GM12873 (cell line): ENCODE measurements at regions not wholly inside any gene's neighbourhood (a gene's known extent, or its start where the extent isn't known, plus 50 kb on each side); places are given as distances from the start of the nearest gene placed in this dataset.

ENCODE experiments used
- CTCF ChIP-seq: IDR thresholded peaks from 2 replicates; pipeline ENCODE4 v1.5.1; 2012; ENCODE audit warnings: low read depth, mild to moderate bottlenecking, moderate library complexity, low read length, control low read depth; ENCODE audit not compliant: insufficient read depth; ENCODE audit errors: missing control alignments

- no peak for TF ChIP-seq CTCF
These were observed 88.3 kb upstream of the DDIT4L start for GRCh38 chr4:100278567-100278966.

GRCh38 chr4:100269446-100269845, 79.2 kb upstream of the DDIT4L start:
- no peak for TF ChIP-seq CTCF

- TF ChIP-seq CTCF, result no peak
These were observed 78.5 kb upstream of the DDIT4L start for GRCh38 chr4:100268789-100269188.

- no peak for TF ChIP-seq CTCF
These were observed 71.1 kb upstream of the DDIT4L start for GRCh38 chr4:100261346-100261745.

- no peak for TF ChIP-seq CTCF
These were observed 68.4 kb upstream of the DDIT4L start for GRCh38 chr4:100258675-100259074.

- no peak for TF ChIP-seq CTCF
These were observed 67.3 kb upstream of the DDIT4L start for GRCh38 chr4:100257567-100257966.

GRCh38 chr4:100254237-100254636, 64.0 kb upstream of the DDIT4L start:
- no peak for TF ChIP-seq CTCF
